Activated CD4-positive, CD25-positive, alpha-beta regulatory T cell (primary cell): ENCODE measurements at regions not wholly inside any gene's neighbourhood (a gene's known extent, or its start where the extent isn't known, plus 50 kb on each side); places are given as distances from the start of the nearest gene placed in this dataset.

Experiments used
- DNase-seq, 4 experiments: peaks; one replicate each; lab custom pipeline; 2025; lab: John Stamatoyannopoulos, UW

DNA sequence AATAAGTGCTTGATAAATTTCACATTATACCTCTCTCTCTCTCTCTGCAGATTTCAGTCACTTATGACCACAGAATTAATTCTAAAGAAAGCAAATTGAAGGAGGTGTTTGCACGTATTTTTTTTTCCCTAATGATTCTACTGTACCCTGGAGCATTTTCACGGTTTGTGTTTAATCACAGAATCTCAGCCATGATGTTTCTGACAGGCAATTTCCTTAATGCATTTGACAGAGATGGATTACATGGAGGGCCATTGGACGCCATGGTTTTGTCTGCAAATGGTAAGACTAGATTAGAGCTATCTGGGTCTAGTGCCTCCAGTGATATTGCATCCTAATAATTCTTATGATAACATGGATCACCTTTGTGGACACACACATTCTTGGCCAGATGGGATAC, 147.5 kb upstream of the RBFOX1 start:
- DNase-seq = no peak

DNA sequence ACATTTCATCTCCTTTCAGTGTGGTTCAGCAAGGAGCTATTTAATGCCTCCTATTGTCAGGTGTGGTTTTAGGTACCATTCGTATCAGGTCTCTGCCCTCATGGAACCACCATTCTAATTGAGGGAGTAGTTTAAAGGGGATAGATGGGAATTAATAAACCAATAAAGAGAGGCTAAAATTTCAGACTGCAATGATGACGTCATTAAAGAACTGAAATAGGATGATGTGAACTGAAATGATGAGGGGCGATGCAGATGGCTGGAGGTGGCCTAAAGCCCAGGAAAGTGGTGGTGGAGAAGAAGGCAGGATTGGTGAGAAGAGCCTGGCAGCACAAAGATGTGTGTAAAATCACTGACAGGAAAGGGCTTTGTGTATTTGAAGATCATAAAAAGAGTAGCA, 148.9 kb upstream of the RBFOX1 start:
- no peak for DNase-seq

DNA sequence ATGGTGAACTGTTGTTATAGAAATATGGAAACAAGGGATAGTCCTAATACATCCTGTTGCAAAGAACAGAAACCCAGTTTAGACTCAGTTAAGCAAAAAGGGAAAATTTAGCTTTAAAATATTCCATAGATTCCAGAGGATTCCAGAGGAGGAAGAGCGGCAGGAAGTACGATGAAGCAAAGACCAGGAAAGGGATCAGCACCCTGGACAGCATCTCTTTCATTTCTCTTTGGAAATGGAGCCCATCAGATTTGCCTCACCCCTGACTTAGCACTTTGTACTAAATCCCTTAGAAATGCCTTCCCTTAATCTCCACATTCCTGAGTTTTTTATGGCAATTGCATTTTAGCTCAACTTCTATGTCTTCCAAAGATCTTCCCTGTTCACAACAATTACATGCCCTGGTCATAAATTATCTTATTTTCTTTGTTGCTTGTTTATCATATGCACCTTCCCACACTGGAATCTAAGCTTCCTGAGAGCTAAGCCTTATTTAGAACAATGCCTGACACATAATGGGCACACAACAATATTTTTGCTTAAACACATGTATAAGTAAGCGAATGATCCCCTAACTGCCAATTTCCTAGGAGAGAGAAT, 150.0 kb upstream of the RBFOX1 start:
- no peak for DNase-seq

DNA sequence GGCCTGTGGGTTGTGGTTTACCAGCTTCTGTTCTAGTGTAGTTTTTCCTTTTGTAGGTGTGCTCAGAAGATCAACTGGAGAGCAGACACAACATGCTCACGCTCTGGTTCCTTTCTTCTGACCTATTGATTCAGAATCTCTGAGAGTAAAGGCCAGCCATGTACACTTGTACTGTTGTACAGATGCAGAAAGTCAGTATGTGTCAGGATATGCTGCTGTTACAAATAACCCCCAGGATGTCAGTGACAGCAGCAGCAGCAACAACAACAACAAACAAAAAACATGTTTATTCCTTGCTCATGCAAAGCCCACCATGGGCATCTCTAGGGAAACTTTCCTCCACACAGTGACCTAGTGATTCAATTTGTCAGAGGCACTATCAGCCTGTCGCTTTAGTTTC, 154.8 kb upstream of the RBFOX1 start:
- DNase-seq = no peak

- DNase-seq = no peak
Observed at GRCh38 chr16:7171151-7171550, 161.5 kb upstream of the RBFOX1 start.

- DNase-seq = no peak
Observed at GRCh38 chr16:7167626-7168025, 165.0 kb upstream of the RBFOX1 start.

DNA sequence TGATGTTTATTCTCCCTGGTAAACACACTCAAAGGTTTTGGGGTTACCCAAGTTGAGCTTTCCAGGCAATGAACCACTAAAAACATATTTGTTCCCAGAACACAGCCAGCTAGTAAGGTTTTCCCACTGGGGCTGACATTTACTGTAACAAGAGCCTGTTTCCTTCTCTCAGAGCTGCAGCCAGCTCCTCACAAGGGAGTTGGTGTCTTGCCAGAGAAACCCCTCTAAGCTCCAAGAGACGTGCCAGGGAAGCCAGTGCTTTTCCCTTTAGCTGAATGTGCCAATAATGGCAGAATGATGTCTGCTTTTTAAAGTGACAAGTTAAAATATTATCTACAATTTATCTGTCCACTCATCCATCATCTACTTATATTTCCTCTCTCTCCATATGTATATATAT, 170.8 kb upstream of the RBFOX1 start:
- DNase-seq = no peak

DNA sequence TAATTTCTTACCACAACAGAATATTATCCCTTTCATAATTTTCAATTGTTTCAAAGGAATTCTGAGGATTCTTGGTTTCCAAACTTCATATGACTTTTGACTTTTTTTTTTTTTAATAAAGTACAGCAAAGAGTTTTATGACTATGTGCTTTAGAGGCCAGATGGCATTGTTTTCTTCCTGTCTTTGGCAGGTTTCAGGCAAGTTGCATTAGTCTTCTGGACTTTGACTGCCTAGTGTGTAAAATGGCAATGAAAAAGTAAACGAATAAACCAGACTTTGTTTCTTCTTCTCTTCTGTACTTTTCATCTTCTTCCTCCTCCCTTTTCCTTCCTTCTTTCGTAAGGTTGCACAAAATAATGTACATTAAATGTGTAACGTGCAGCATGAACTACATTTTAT, 172.6 kb upstream of the RBFOX1 start:
- DNase-seq = no peak

DNA sequence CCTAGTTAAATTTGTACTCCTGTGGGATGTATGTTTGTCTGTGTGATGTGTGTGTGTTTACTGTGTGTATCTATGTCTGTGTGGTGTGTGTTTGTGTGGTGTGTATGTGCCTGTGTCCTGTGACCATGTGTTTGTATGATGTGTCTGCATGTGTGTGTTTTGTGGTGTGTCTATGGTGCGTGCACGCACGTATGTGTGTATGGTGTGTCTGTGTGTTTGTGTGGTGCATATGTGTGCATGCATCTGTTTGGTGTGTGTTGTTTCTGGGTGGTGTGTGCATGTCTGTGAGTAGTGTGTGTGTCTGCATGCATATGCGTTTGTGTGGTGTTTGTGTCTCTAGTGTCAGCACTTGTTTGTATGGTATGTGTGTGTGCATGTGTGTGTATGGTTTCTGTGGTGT, 174.2 kb upstream of the RBFOX1 start:
- no peak for DNase-seq

DNA sequence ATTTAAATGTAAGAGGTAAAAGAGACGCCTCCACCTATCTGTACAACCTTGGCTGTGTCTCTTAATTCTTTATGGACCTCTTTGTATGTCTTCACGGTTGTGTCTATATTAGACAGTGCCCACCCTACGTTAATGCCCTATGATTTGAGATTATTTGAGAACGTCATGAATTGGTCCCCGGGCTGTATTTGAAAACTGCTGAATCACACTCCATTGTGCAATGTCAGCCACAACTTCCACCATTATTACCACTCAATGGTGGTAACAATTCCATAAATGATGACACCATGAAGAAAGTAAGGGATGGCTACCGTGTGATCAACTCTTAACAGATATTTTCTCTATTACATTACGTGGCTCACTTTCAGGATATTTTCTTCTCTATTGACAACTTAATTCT, 182.4 kb upstream of the RBFOX1 start:
- no peak for DNase-seq

DNA sequence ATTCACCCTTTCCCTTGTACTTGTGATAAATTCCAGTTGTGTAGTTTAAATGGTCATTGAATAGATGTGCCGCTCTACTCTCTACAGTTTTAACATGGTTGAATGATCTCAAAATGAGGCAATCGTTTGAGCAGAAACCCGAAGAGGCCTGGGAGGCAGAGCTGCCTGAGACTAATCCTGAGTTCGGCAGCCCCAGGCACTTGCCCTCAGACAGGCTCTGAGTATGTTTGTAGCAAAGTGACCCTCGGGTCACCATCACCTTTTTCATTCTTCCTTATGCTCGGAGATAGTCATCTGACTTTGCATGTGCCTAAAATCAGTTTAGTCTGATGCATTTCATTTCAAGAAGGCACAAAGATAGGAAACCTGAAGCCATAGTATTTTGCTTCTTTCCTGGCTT, 184.0 kb upstream of the RBFOX1 start:
- DNase-seq = no peak

GRCh38 chr16:7140899-7141298, 191.7 kb upstream of the RBFOX1 start:
- DNase-seq = no peak

- DNase-seq = no peak
Observed at GRCh38 chr16:7137560-7138330, 194.9 kb upstream of the RBFOX1 start.

DNA sequence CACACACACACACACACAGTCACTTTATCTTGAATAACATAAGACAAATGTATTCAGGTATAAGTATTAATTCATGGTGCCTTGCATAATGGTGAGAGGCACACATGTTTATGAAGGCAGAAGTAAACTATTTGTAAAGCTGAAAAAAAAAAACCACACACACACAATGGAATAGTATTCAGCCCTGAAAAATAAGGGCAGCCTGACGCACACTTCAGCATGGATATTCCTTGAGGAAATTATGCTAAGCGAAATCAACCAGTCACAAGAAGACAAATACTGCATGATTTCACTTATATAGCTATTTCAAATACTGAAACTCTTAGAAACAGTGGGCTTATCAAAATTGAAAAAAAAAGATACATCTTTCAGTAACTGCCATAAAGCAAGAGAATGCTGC, 200.2 kb upstream of the RBFOX1 start:
- DNase-seq = no peak

DNA sequence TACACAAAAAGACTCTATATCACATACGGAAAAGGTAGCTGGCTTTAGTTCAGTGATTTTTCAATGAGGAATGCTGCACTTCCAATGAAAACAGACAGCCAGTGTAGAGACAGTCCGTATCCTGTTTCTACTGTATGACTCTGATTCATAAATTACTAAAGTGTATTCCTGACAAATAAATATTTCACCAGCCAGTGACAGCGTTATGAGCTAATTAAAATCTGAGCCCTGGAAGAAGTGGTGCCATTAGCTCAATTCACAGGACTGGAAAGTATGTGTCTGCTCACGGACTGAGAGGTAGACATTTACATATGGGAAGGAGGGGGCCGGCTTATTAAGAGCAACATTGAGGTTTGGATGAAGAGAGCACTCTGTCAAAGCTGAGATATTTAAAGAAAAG, 207.9 kb upstream of the RBFOX1 start:
- no peak for DNase-seq

GRCh38 chr16:7124242-7124641, 208.4 kb upstream of the RBFOX1 start:
- DNase-seq = no peak

GRCh38 chr16:7116734-7117133, 215.9 kb upstream of the RBFOX1 start:
- no peak for DNase-seq

- DNase-seq = no peak
Observed at GRCh38 chr16:7115898-7116297, 216.7 kb upstream of the RBFOX1 start.

DNA sequence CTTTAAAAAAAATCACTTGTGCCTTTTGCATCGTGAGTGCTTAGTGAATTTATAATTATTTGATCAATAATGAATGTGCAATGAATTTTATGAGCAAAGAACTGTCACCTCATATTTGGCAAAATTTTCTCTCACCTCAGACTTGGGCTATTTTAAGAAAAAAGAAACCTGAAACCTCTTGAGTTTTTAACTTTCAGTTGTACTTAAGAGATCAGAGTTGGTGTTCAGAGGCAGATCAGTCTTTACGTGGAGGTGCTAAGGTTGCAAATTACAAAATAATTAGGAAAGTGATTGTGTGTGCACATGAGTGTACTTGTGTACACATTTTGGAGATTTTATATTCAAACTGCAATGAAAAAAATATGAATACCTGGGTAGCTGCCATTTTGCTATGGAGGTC, 218.7 kb upstream of the RBFOX1 start:
- no peak for DNase-seq

DNA sequence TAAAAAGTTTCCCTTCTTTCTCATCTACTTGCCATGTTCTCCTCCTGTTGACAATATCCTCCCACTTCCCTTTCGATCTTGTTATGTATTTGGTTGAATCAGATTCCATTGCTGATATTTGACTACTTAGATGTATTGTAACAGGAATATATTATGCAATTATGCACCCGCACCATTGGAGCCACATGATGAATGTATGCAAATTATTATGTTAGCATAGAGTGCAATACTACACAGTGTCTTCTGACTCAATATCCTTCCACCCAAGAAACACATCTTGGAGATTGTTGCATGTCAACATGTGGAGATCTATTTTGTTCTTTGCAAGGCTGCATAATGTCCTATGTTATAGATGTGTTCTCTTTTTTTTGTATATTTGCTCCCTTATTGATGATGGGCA, 219.2 kb upstream of the RBFOX1 start:
- DNase-seq = no peak

DNA sequence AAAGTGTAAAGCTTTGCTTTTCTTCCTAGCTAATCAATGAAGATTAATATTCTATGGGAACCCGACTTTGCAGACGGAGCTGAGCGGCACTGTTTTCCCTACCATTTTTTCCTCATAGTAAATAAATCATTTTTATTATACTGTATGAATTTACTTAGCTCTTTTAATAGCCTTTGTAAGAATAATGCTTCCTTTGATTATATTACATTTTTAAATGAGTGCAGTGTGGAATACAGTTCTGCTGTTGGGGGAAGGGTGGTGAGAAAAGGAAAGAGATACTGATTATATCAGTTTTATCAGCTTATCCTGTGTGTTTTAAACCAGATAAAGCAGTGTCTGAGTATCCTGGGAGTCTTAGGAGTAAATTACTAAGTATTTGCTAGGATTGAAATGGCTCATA, 221.4 kb upstream of the RBFOX1 start:
- DNase-seq = no peak

GRCh38 chr16:7107436-7107835, 225.2 kb upstream of the RBFOX1 start:
- no peak for DNase-seq

DNA sequence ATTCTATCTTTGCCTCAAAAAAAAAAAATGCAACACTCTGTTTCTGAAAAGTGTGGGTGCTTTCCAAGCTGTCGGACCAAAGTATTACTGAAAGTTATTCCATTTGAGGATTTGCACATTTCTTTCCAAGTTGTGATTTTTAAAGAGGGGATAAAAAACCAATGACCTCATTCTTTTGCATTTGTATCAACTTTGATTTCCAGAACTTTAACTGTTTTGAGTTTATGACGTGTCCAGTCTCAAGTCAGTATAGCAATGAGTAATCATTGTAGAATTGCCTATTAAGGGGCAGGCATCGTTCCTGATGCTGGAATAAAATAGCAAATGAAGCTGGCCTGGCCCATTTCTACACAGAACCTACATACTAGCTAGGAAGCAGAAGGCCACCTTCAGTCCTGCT, 229.6 kb upstream of the RBFOX1 start:
- no peak for DNase-seq

DNA sequence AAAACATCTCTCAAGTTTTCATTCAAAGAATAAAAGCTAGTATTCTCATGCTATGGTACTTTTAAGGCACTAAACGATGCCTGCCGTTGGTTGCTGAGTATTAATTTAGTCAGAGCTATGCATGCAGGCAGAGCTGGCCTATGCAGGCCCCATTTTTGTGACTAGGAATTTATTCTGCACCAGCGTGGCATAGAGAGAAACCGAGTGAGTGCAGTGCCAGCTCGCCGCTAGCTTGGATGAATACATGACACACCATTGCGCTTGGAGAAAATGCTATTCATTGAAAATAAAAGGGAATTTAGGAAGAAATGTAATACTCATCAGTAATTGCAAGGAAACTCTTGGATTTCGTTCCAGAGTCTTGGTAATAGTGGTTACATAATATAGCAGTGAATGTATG, 231.6 kb upstream of the RBFOX1 start:
- no peak for DNase-seq
